ENCODE measurements at regions not wholly inside any gene's neighbourhood (a gene's known extent, or its start where the extent isn't known, plus 50 kb on each side); places are given as distances from the start of the nearest gene placed in this dataset.
"Not testable (repeated sequence)": the region's sequence is repeated elsewhere in the genome, so short reads cannot be mapped to it uniquely, and the experiment has no call there.

DNA sequence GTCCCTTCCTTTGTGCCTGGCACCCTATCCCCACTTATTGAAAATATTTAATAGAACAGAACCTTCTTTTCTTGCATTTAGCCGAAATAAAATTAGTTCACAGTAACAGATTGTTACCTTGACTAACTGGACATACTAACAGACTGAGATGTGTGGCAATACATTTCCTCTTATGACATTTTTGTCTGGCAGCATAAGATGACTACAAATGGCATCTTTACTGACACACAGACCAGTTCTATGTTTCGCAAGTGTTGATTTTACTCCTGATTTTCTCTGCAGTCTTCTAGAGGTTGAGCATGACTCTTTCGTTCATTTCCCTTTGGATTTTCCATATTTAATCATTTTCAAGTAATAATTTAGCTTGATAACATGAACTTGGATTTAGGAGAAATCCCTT is 474.6 kb downstream of the CBLN4 start:
- Mint-ChIP-seq H3K27me3 (ENCODE audit: insufficient read depth) (no peaks in the 10 kb centered on the region), H3K4me1 (peaks cover 4% of the 10 kb centered on the region), H3K27ac (no peak overlapping the region), H3K4me3 (no peak overlapping the region), H3K9me3 (no peaks in the 10 kb centered on the region), H3K36me3 (ENCODE audit: low read depth) (no peaks in the 10 kb centered on the region)
- Histone ChIP-seq H3K9me3 (ENCODE audit: control insufficient read depth, low read length) (peaks cover 18% of the 10 kb centered on the region), H3K27me3 (ENCODE audit: control insufficient read depth, insufficient read depth, low read length, poor library complexity, severe bottlenecking) (no peaks in the 10 kb centered on the region), H3K9ac (ENCODE audit: extremely low read depth, low read length, poor library complexity, severe bottlenecking) (no peak overlapping the region), H3K36me3 (ENCODE audit: control insufficient read depth, insufficient read depth, low read length) (no peaks in the 10 kb centered on the region), H3K4me3 (ENCODE audit: low read length) (no peak overlapping the region), H3K4me1 (ENCODE audit: control insufficient read depth, insufficient read depth, low read length) (no peaks in the 10 kb centered on the region), H3K27ac (ENCODE audit: low read depth, low read length) (no peak overlapping the region)
- no peak for DNase-seq
- WGBS, 2 experiments (ENCODE audit: insufficient coverage in 1 of 2, insufficient read length in 1 of 2), result 82 to 93% methylated on average over 2 to 3 of the region's 3 CpGs
- TF ChIP-seq, protein P1, sequence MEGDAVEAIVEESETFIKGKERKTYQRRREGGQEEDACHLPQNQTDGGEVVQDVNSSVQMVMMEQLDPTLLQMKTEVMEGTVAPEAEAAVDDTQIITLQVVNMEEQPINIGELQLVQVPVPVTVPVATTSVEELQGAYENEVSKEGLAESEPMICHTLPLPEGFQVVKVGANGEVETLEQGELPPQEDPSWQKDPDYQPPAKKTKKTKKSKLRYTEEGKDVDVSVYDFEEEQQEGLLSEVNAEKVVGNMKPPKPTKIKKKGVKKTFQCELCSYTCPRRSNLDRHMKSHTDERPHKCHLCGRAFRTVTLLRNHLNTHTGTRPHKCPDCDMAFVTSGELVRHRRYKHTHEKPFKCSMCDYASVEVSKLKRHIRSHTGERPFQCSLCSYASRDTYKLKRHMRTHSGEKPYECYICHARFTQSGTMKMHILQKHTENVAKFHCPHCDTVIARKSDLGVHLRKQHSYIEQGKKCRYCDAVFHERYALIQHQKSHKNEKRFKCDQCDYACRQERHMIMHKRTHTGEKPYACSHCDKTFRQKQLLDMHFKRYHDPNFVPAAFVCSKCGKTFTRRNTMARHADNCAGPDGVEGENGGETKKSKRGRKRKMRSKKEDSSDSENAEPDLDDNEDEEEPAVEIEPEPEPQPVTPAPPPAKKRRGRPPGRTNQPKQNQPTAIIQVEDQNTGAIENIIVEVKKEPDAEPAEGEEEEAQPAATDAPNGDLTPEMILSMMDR (conservative IDR thresholded peaks at IDR 0.05), result no peak

GRCh38 chr20:55528482-55528881 is 476.8 kb downstream of the CBLN4 start:
- 20 to 55% methylated on average over 2 to 3 of the region's 3 CpGs for WGBS, 2 experiments (ENCODE audit: insufficient coverage in 1 of 2, insufficient read length in 1 of 2)
- Histone ChIP-seq H3K4me3 (ENCODE audit: low read length) (no peak overlapping the region), H3K27me3 (ENCODE audit: control insufficient read depth, insufficient read depth, low read length, poor library complexity, severe bottlenecking) (no peaks in the 10 kb centered on the region), H3K9ac (ENCODE audit: extremely low read depth, low read length, poor library complexity, severe bottlenecking) (no peak overlapping the region), H3K36me3 (ENCODE audit: control insufficient read depth, insufficient read depth, low read length) (no peaks in the 10 kb centered on the region), H3K4me1 (ENCODE audit: control insufficient read depth, insufficient read depth, low read length) (no peaks in the 10 kb centered on the region), H3K27ac (ENCODE audit: low read depth, low read length) (no peak overlapping the region), H3K9me3 (ENCODE audit: control insufficient read depth, low read length) (peaks cover 22% of the 10 kb centered on the region)
- H3K27me3 Mint-ChIP-seq (ENCODE audit: insufficient read depth), result no peaks in the 10 kb centered on the region
- H3K27ac Mint-ChIP-seq, result no peak overlapping the region
- no peak overlapping the region for H3K4me3 Mint-ChIP-seq
- peaks cover 4% of the 10 kb centered on the region for H3K4me1 Mint-ChIP-seq
- no peaks in the 10 kb centered on the region for H3K36me3 Mint-ChIP-seq (ENCODE audit: low read depth)
- DNase-seq, result no peak
- H3K9me3 Mint-ChIP-seq, result no peaks in the 10 kb centered on the region
- TF ChIP-seq, protein P1 (conservative IDR thresholded peaks at IDR 0.05), result no peak

- Mint-ChIP-seq H3K4me1 (no peaks in the 10 kb centered on the region), H3K36me3 (ENCODE audit: low read depth) (no peaks in the 10 kb centered on the region), H3K27me3 (ENCODE audit: insufficient read depth) (peaks cover 6% of the 10 kb centered on the region), H3K27ac (no peak overlapping the region), H3K9me3 (peaks cover 9% of the 10 kb centered on the region), H3K4me3 (no peak overlapping the region)
- Histone ChIP-seq H3K9me3 (ENCODE audit: control insufficient read depth, low read length) (peaks cover 32% of the 10 kb centered on the region), H3K27ac (ENCODE audit: low read depth, low read length) (no peak overlapping the region), H3K4me1 (ENCODE audit: control insufficient read depth, insufficient read depth, low read length) (no peaks in the 10 kb centered on the region), H3K36me3 (ENCODE audit: control insufficient read depth, insufficient read depth, low read length) (no peaks in the 10 kb centered on the region), H3K4me3 (ENCODE audit: low read length) (no peak overlapping the region), H3K9ac (ENCODE audit: extremely low read depth, low read length, poor library complexity, severe bottlenecking) (no peak overlapping the region), H3K27me3 (ENCODE audit: control insufficient read depth, insufficient read depth, low read length, poor library complexity, severe bottlenecking) (no peaks in the 10 kb centered on the region)
- 84% methylated on average over 4 of the region's 4 CpGs; no CpG with 5 or more reads in 1 of the 2 experiments for WGBS, 2 experiments (ENCODE audit: insufficient coverage in 1 of 2, insufficient read length in 1 of 2)
- DNase-seq, result peak; percentile 69
- TF ChIP-seq, protein P1 (conservative IDR thresholded peaks at IDR 0.05), result peak; percentile 64
Observed at GRCh38 chr20:55522296-55522815, 483.0 kb downstream of the CBLN4 start.

DNA sequence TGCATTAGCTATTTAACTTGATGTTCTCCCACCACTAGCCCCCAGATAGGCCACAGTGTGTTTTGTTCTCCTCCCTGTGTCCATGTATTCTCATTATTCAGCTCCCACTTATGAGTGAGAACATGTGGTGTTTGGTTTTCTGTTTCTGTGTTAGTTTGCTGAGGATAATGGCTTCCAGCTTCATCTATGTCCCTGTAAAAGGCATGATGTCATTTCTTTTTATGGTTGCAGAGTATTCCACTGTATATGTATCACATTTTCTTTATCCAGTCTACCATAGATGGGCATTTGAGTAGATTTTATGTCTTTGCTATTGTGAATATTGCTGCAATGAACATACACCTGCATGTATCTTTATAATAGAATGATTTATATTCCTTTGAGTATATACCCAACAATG is 487.7 kb downstream of the CBLN4 start:
- peaks cover 10% of the 10 kb centered on the region for H3K4me1 Mint-ChIP-seq
- H3K27ac Mint-ChIP-seq; H3K9ac ChIP-seq (ENCODE audit: extremely low read depth, low read length, poor library complexity, severe bottlenecking); H3K4me3 ChIP-seq (ENCODE audit: low read length); H3K4me3 Mint-ChIP-seq; H3K27me3 ChIP-seq (ENCODE audit: control insufficient read depth, insufficient read depth, low read length, poor library complexity, severe bottlenecking); H3K4me1 ChIP-seq (ENCODE audit: control insufficient read depth, insufficient read depth, low read length); DNase-seq; H3K9me3 Mint-ChIP-seq; H3K36me3 ChIP-seq (ENCODE audit: control insufficient read depth, insufficient read depth, low read length); H3K36me3 Mint-ChIP-seq (ENCODE audit: low read depth); H3K27me3 Mint-ChIP-seq (ENCODE audit: insufficient read depth); H3K27ac ChIP-seq (ENCODE audit: low read depth, low read length): not testable (repeated sequence)
- H3K9me3 ChIP-seq (ENCODE audit: control insufficient read depth, low read length), result peaks cover 16% of the 10 kb centered on the region

Data from endodermal cell (in vitro differentiated cells).